Thyroid gland (tissue), 4 donors: ENCODE measurements at regions not wholly inside any gene's neighbourhood (a gene's known extent, or its start where the extent isn't known, plus 50 kb on each side); places are given as distances from the start of the nearest gene placed in this dataset.
"Not testable (repeated sequence)": the region's sequence is repeated elsewhere in the genome, so short reads cannot be mapped to it uniquely, and the experiment has no call there.

Experiments
- DNase-seq, 2 donors: peaks; one replicate each; pipeline ENCODE4 v3.0.0-alpha.2; 2019
- H3K27ac ChIP-seq, 3 donors: fragments of 200-600 bp; sonication (generic); 1 replicate in 2 of 3; 2 replicates in 1 of 3; pipeline ENCODE4 v1.5.1; 2016 to 2019; ENCODE audit warnings: mild to moderate bottlenecking in 1 of 3, moderate library complexity in 1 of 3
- H3K27me3 ChIP-seq: fragments of 200-600 bp; sonication (generic); one replicate; pipeline ENCODE4 v1.5.1; 2019
- H3K36me3 ChIP-seq, 2 donors: fragments of 200-600 bp; sonication (generic); one replicate each; pipeline ENCODE4 v1.5.1; 2016 to 2019
- H3K4me1 ChIP-seq, 2 donors: fragments of 200-600 bp; sonication (generic); one replicate each; pipeline ENCODE4 v1.5.1; 2017 to 2019
- H3K4me3 ChIP-seq, 3 donors: fragments of 200-600 bp; sonication (generic); replicated peaks in 1 of 3; 1 replicate in 2 of 3; 2 replicates in 1 of 3; pipeline ENCODE4 v1.5.1; 2016; ENCODE audit warnings: mild to moderate bottlenecking in 1 of 3
- H3K9me3 ChIP-seq: fragments of 200-600 bp; sonication (generic); one replicate; pipeline ENCODE4 v1.5.1; 2017
- WGBS, 2 donors: methylation state at CpG; one replicate each; pipeline ENCODE4 v1.1.5; 2017; 5-methylcytosine and 5-hydroxymethylcytosine counted together
- intact Hi-C: fragments of 100-400 bp; cut with DNase I; formaldehyde crosslinking; loops from one replicate; pipeline ENCODE4 v1.15.1; 2023

DNA sequence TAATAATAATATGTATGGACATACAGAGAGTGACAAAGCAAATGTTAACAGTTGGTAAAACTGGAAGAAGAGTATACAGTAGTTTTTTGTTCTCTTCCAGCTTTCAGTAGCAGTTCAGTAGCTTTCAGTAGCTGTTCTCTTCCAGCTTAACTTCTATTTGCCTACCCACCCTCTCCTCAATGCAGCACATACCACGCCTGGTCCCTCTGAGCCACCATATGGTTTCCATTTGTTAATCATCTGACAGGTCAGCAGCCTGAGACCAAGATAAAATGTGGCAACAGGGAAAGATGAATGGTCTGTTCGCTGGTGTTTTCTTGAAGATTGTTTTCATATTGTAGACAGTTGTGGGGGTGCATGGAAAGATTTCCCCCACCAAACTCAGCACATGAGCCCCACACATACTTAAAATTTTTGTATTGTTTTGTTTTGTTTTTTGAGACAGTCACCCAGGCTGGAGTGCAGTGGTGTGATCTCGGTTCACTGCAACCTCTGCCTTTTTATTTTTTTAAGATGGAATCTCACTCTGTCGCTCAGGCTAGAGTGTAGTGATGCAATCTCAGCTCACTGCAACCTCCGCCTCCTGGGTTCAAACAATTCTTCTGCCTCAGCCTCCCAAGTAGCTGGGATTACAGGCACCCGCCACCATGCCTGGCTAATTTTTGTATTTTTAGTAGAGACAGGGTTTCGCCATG lies 56.8 kb downstream of the ATP6V0E2 start:
- intact Hi-C loops: not testable (repeated sequence)
- WGBS, 2 donors: 61 to 64% methylated on average over 7 of the region's 7 CpGs

DNA sequence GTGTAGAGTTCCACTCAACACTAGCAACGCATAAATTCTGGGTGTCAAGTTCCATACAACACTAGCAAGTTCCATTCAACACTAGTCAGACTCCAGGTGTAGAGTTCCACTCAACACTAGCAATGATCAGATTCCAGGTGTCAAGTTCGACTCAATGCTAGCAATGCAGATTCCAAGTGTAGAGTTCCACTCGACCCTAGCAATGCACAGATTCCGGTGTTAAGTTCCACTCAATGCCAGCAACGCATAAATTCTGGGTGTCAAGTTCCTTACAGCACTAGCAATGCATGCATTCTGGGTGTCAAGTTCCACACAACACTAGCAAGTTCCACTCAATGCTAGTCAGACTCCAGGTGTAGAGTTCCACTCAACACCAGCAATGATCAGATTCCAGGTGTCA lies 60.0 kb downstream of the ATP6V0E2 start:
- intact Hi-C loops, H3K27me3 ChIP-seq, H3K9me3 ChIP-seq, H3K36me3 ChIP-seq, H3K27ac ChIP-seq, DNase-seq, H3K4me1 ChIP-seq, H3K4me3 ChIP-seq: not testable (repeated sequence)
- 85 to 96% methylated on average over 3 to 4 of the region's 5 CpGs for WGBS, 2 donors

More for the DNA sequence above, 56.8 kb downstream of the ATP6V0E2 start:
- not testable (repeated sequence) for H3K36me3 ChIP-seq, H3K9me3 ChIP-seq, H3K4me3 ChIP-seq, H3K27me3 ChIP-seq, DNase-seq, H3K27ac ChIP-seq, H3K4me1 ChIP-seq

DNA sequence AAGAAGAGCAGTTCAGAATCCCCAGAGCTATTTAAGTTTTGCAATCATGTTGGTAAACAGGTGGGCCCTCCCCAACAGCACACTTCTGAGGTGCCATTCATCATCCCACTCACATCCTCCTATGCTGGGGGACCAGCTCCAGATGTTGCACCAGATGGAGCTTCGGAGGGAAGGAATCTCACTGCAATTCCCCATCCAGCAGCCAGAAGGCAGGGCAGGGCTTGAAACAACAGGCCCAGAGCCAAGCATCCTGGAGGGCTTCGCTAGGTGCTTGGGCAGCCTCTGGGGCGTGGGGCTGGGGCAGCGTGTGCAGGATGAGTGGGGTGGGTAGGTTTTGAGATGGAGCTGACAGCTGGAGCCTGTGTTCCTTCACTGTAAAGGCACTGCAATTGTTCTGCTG lies 73.6 kb downstream of the ATP6V0E2 start:
- H3K4me1 ChIP-seq, H3K36me3 ChIP-seq, H3K27me3 ChIP-seq, H3K4me3 ChIP-seq, intact Hi-C loops, DNase-seq, H3K27ac ChIP-seq, H3K9me3 ChIP-seq: not testable (repeated sequence)
- no CpG with 5 or more reads among the region's 4 CpGs for WGBS, 2 donors

DNA sequence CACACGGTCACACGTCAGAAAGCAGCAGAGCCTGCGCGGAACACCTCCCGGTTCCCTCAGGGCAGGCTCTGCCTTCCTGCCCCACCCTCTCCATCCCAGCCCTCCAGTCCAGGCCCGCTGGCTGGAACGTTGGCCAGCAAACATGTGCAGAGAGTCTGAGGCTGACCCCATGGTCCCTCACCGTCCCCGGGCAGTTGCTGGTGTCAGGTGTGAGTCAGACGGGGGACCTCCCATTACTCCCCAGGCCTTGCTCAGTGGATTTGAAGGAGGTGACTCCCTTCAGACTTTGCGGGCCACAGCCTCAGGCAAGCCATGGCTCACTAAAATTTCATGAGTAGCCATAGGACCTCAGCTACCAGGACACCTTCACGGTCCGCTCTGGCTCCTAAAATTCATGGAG lies 74.7 kb downstream of the ATP6V0E2 start:
- H3K9me3 ChIP-seq, H3K27ac ChIP-seq, intact Hi-C loops, DNase-seq, H3K27me3 ChIP-seq, H3K4me3 ChIP-seq, H3K4me1 ChIP-seq, H3K36me3 ChIP-seq: not testable (repeated sequence)
- 88 to 92% methylated on average over 4 to 8 of the region's 13 CpGs for WGBS, 2 donors

DNA sequence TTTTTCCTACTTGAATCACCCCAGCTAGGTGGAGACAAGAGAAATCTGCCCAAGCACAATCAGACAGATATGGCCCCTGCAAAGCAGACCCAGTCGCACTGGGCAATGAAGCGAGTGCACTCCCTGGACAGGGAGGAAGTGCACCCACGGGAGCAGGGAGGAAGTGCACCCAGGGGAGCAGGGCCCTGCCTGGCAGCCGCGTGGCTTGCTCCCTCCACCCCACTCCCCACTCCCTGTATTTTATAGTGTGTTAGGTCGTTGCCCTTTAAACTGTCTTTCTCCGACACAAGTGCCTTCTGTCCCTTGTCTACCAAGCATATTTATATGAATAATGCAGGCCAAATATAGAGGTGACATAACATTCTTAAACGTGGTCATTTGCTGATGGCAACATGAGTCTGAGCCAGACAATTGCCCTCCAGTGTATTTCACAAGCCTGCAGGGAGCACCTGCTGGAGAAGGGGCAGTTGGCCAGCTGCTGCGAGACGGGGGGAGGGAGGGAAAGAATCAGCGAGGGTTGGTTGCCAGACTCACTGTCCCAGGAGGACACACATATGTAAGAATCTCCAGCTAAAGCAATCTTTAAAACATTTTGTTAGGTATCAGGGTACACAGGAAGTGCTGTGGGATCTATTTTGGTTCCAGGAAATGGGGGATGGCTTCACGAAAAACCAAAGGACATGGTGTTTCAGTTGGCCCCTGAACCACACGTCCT lies 76.3 kb downstream of the ATP6V0E2 start:
- H3K27ac ChIP-seq, intact Hi-C loops, H3K4me3 ChIP-seq, DNase-seq, H3K27me3 ChIP-seq, H3K36me3 ChIP-seq, H3K9me3 ChIP-seq, H3K4me1 ChIP-seq: not testable (repeated sequence)
- 53 to 76% methylated on average over 6 of the region's 13 CpGs for WGBS, 2 donors

DNA sequence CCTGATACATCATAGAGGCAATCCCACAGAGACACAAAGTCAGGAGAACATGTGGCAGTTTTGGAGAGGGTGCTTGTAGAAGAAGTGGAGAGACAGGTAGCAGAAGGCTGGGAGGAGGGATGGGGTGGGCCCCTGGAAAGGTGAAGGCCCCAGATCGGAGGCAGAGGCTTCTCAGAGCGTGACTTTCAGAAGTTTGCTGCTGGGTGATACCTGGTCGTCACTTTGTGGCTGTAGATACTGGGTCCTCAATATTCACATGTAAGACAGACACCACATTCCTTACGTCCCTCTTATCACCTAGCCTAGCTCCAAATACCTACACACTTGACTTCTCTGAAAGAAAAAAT lies 76.8 kb downstream of the ATP6V0E2 start:
- H3K27me3 ChIP-seq, H3K4me3 ChIP-seq, H3K27ac ChIP-seq, H3K4me1 ChIP-seq, H3K9me3 ChIP-seq, DNase-seq, intact Hi-C loops, H3K36me3 ChIP-seq: not testable (repeated sequence)
- WGBS, 2 donors: no CpG with 5 or more reads among the region's 4 CpGs

DNA sequence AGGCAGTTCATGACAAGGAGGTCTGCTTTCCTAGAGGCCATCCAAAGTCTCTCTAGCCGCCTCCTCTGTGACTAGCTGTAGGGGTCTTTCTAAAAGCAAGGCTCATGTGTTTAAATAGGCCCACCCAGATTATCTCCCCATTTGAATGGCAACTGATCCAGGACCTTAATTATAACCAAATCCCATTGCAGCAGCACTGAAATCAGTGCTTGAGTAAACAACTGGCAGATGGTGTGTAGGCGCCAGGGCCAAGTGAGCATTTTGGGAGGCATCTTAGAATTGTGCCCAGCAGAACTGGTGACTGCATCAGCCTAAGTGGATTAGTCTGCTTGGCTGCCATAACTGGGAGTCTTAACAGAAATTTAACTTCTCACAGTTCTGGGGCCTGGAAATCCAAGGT lies 77.8 kb downstream of the ATP6V0E2 start:
- H3K27me3 ChIP-seq, H3K27ac ChIP-seq, H3K9me3 ChIP-seq, H3K4me3 ChIP-seq, DNase-seq, intact Hi-C loops, H3K36me3 ChIP-seq, H3K4me1 ChIP-seq: not testable (repeated sequence)
- 100% methylated on average over 2 of the region's 2 CpGs for WGBS, 2 donors

DNA sequence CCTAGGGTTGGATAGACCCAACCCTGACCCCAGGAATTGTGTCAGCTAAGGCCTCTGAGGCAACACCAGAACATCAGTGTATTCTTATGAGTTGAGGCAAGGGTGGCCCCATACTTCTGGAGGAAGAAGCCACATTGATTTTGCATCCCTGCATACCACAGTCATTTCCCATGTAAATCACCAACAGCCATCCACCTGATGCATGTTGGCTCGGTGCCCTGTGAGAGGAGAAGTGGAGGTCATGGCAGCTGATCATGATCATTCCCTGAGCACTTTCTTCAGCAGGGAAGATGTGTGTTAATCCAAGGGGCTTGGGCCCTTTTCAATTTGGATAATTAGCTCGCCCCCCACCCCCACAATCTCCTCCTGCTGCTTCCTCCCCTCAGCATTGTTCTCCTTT lies 85.1 kb downstream of the ATP6V0E2 start:
- H3K27me3 ChIP-seq, H3K9me3 ChIP-seq, H3K36me3 ChIP-seq, H3K4me3 ChIP-seq, intact Hi-C loops, DNase-seq, H3K4me1 ChIP-seq, H3K27ac ChIP-seq: not testable (repeated sequence)
- 50 to 56% methylated on average over 1 to 2 of the region's 2 CpGs for WGBS, 2 donors

DNA sequence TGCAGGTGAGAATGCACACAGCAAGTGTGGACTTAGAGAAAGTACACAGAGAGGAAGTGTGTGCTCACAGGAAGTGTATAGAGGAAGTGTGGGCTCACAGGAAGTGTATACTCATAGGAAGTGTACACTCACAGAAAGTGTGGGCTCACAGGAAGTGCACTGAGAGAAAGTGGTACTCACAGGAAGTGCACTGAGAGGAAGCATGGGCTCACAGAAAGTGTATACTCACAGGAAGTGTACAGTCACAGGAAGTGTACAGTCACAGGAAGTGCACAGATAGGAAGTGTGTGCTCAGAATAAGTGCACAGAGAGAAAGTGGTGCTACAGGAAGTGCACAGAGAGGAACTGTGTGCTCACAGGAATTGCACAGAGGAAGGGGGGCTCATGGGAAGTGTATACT lies 87.1 kb downstream of the ATP6V0E2 start:
- H3K27me3 ChIP-seq, H3K9me3 ChIP-seq, H3K27ac ChIP-seq, intact Hi-C loops, DNase-seq, H3K4me3 ChIP-seq, H3K4me1 ChIP-seq, H3K36me3 ChIP-seq: not testable (repeated sequence)

DNA sequence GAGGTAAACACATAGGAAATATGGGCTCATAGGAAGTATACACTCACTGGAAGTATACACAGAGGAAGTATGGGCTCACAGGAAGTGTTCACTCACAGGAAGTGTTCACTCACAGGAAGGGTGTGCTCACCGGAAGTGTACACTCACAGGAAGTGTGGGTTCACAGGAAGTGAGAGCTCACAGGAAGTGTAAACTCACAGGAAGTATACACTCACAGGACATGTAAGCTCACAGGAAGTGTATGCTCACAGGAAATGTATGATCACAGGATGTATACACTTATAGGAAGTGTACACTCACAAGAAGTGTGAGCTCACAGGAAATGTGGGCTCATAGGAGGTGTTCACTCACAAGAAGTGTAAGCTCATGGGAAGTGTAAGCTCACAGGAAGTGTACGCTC lies 88.1 kb downstream of the ATP6V0E2 start:
- H3K9me3 ChIP-seq, DNase-seq, H3K27me3 ChIP-seq, H3K27ac ChIP-seq, H3K4me3 ChIP-seq, H3K4me1 ChIP-seq, intact Hi-C loops, H3K36me3 ChIP-seq: not testable (repeated sequence)
- WGBS, 2 donors: 66 to 76% methylated on average over 2 of the region's 2 CpGs

DNA sequence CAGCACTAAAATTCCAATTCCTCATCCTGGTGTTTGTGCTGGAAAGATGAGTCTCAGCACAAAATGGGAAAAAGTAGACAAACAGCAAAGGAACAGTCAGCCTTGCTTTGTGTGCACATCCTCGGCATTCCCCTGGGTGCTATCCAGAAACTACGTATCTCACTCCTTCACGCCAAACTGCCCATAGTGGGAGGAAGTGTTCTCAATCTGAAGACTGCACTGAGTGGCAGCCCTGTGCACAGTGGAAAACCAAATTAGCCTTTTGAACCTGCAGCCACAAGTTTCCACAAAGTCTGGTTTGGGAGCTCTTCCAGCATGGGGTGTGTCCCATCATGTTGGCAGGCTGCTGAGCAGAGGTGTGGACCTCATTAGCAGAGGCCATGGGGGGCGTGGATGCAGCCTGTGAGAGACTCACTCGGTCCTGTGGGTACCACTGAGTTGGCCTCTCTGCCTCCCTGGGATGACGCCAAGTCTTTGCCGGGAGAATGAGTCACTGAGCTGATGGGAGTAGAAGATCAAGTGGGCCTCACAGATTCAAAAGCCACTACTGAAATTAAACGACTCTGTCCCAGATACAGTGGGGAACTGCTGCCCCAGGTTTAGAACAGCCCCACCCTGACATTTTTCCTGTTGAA lies 89.0 kb downstream of the ATP6V0E2 start:
- H3K27me3 ChIP-seq, H3K4me1 ChIP-seq, H3K27ac ChIP-seq, intact Hi-C loops, H3K4me3 ChIP-seq, H3K9me3 ChIP-seq, H3K36me3 ChIP-seq: not testable (repeated sequence)
- WGBS, 2 donors: 58 to 68% methylated on average over 8 of the region's 8 CpGs
- peak; percentile 18 for DNase-seq

DNA sequence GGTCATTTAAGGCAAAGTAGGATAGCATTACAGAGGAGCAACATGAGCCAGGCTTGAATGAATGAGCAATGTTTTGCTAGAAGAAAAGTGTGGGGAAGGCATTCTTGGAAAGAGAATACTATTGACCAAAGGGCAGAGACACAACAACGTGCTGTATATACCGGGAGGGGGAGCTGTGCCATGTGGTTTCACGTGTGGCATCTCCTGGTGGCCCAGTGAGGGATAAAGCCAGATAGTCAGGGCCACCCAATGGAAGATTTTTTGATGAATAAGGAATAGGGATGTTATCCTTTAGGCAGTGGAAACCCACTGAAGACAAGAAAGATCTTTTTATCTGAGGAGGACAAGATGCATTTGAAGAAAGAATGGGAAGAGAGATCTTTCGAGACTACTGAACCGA lies 90.2 kb downstream of the ATP6V0E2 start:
- intact Hi-C loops, H3K27me3 ChIP-seq, H3K27ac ChIP-seq, H3K9me3 ChIP-seq, H3K36me3 ChIP-seq, DNase-seq, H3K4me1 ChIP-seq, H3K4me3 ChIP-seq: not testable (repeated sequence)
- 74 to 84% methylated on average over 5 of the region's 5 CpGs for WGBS, 2 donors

DNA sequence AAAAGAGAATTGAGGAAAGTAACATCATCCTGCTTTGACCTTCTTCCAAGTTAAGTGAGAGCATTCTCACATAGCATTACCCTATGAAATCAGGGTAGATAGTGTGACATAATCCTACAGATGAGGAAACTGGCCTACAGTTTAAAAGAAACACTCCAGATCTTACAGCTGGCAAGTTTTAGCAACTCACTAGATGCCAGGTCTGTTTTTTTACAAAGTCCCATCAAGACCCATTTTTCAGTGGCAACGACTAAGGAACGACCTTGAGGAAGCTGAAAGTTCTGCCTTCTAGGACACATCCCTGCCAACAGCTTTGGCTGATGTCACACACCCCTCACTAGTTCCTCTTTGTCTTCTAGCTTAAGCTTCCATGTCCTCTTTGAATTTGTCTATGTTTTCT lies 92.7 kb downstream of the ATP6V0E2 start:
- H3K9me3 ChIP-seq, intact Hi-C loops, H3K4me3 ChIP-seq, H3K36me3 ChIP-seq, H3K4me1 ChIP-seq, H3K27ac ChIP-seq, DNase-seq, H3K27me3 ChIP-seq: not testable (repeated sequence)
- WGBS, 2 donors: 89% methylated on average over 2 of the region's 2 CpGs
